CD4-positive, alpha-beta T cell treated with Interleukin-4 for 4 hours (primary cell): ENCODE measurements at regions not wholly inside any gene's neighbourhood (a gene's known extent, or its start where the extent isn't known, plus 50 kb on each side); places are given as distances from the start of the nearest gene placed in this dataset.

Experiments
- DNase-seq: peaks from one replicate; pipeline ENCODE4 v3.0.0-alpha.2; 2020

- no peak for DNase-seq
These were observed 71.5 kb upstream of the GPC1 start for GRCh38 chr2:240363746-240364581.

- no peak for DNase-seq
These were observed 70.9 kb upstream of the GPC1 start for GRCh38 chr2:240364582-240364960.

- DNase-seq = no peak
These were observed 70.3 kb upstream of the GPC1 start for GRCh38 chr2:240364961-240365775.

GRCh38 chr2:240365971-240366471, 69.4 kb upstream of the GPC1 start:
- no peak for DNase-seq

GRCh38 chr2:240366901-240367300, 68.6 kb upstream of the GPC1 start:
- no peak for DNase-seq

GRCh38 chr2:240367721-240368120, 67.7 kb upstream of the GPC1 start:
- DNase-seq = no peak

- DNase-seq = no peak
These were observed 66.6 kb upstream of the GPC1 start for GRCh38 chr2:240368781-240369331.

- no peak for DNase-seq
These were observed 66.1 kb upstream of the GPC1 start for GRCh38 chr2:240369335-240369734.

- DNase-seq = no peak
These were observed 65.5 kb upstream of the GPC1 start for GRCh38 chr2:240369801-240370585.

GRCh38 chr2:240371129-240372000, 64.1 kb upstream of the GPC1 start:
- DNase-seq = no peak

GRCh38 chr2:240372101-240372500, 63.4 kb upstream of the GPC1 start:
- DNase-seq = no peak

- no peak for DNase-seq
These were observed 62.1 kb upstream of the GPC1 start for GRCh38 chr2:240373289-240373885.

GRCh38 chr2:240374085-240374907, 61.2 kb upstream of the GPC1 start:
- no peak for DNase-seq

- no peak for DNase-seq
These were observed 60.3 kb upstream of the GPC1 start for GRCh38 chr2:240375024-240375645.

GRCh38 chr2:240376739-240377138, 58.7 kb upstream of the GPC1 start:
- no peak for DNase-seq

GRCh38 chr2:240377366-240377765, 58.1 kb upstream of the GPC1 start:
- no peak for DNase-seq

GRCh38 chr2:240379089-240379636, 56.3 kb upstream of the GPC1 start:
- no peak for DNase-seq

- DNase-seq = no peak
These were observed 52.2 kb upstream of the GPC1 start for GRCh38 chr2:240383099-240383758.
